ENCODE measurements at regions not wholly inside any gene's neighbourhood (a gene's known extent, or its start where the extent isn't known, plus 50 kb on each side); places are given as distances from the start of the nearest gene placed in this dataset.

GRCh38 chr5:93925321-93925720 is 183.9 kb upstream of the POU5F2 start (continued):
- TF ChIP-seq, protein P1, sequence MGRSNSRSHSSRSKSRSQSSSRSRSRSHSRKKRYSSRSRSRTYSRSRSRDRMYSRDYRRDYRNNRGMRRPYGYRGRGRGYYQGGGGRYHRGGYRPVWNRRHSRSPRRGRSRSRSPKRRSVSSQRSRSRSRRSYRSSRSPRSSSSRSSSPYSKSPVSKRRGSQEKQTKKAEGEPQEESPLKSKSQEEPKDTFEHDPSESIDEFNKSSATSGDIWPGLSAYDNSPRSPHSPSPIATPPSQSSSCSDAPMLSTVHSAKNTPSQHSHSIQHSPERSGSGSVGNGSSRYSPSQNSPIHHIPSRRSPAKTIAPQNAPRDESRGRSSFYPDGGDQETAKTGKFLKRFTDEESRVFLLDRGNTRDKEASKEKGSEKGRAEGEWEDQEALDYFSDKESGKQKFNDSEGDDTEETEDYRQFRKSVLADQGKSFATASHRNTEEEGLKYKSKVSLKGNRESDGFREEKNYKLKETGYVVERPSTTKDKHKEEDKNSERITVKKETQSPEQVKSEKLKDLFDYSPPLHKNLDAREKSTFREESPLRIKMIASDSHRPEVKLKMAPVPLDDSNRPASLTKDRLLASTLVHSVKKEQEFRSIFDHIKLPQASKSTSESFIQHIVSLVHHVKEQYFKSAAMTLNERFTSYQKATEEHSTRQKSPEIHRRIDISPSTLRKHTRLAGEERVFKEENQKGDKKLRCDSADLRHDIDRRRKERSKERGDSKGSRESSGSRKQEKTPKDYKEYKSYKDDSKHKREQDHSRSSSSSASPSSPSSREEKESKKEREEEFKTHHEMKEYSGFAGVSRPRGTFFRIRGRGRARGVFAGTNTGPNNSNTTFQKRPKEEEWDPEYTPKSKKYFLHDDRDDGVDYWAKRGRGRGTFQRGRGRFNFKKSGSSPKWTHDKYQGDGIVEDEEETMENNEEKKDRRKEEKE (IDR thresholded peaks at IDR 0.05), result no peak
- no peak for TF ChIP-seq EED (IDR thresholded peaks at IDR 0.05; ENCODE audit: low read depth)

GRCh38 chr5:93924628-93925027 is 183.2 kb upstream of the POU5F2 start:
- H3K4me2 ChIP-seq (ENCODE audit: control insufficient read depth, insufficient read depth), result no peak overlapping the region
- H3K36me3 ChIP-seq (ENCODE audit: control insufficient read depth in 2 of 2, insufficient read depth in 2 of 2, low read length in 1 of 2), result no peaks in the 10 kb centered on the region
- ChIA-PET POLR2A (no interaction called here), RAD21 (ENCODE audit: unreplicated experiment) (interaction anchor here (0.8 kb wide), 1 partner anchor 9 kb away, joined by 3 read pairs; no protein-coding TSS in a partner anchor), CTCF (interaction anchor here (1.1 to 1.2 kb wide), 2 partner anchors 9 to 26 kb away, joined by 3 to 4 read pairs; no protein-coding TSS in a partner anchor), SMC1A (ENCODE audit: uncharacterized antibody, unreplicated experiment) (interaction anchor here (0.9 to 1.8 kb wide), 2 partner anchors 9 to 15 kb away, joined by 3 to 5 read pairs; no protein-coding TSS in a partner anchor)
- no peak overlapping the region for H3K4me3 ChIP-seq
- FAIRE-seq (no peak), DNase-seq (ENCODE audit: low read depth, low spot score) (no peak), ATAC-seq (no peak)
- 94% methylated on average over 2 of the region's 2 CpGs for WGBS (ENCODE audit: insufficient coverage, insufficient replicate concordance, low lambda C conversion rate, missing lambda C conversion rate)
- H3K27me3 ChIP-seq (replicated peaks in 1 of 2; ENCODE audit: control insufficient read depth in 2 of 2, insufficient read depth in 2 of 2, low read length in 1 of 2), result no peaks in the 10 kb centered on the region
- no peaks in the 10 kb centered on the region for H4K20me1 ChIP-seq (ENCODE audit: control insufficient read depth, insufficient read depth)
- no peak overlapping the region for H2AFZ ChIP-seq (ENCODE audit: control insufficient read depth, low read depth, low read length)
- intact Hi-C loops (cut with micrococcal nuclease; ENCODE audit: unreplicated experiment) (no loop called here), in situ Hi-C loops (cut with MboI) (no loop called here)
- no peak overlapping the region for H3K27ac ChIP-seq (ENCODE audit: control insufficient read depth, insufficient read depth)
- H3K9me3 ChIP-seq (replicated peaks; ENCODE audit: control insufficient read depth, insufficient read depth, low read length), result no peaks in the 10 kb centered on the region; the same call in 2 of the 3 replicates
- H3K4me1 ChIP-seq (ENCODE audit: control insufficient read depth, insufficient read depth, low read length), result no peaks in the 10 kb centered on the region
- BruUV-seq (replicated peaks), result no TSS peak
- no peaks in the 10 kb centered on the region for H3K79me2 ChIP-seq (ENCODE audit: control insufficient read depth, insufficient read depth, low read length)
- H3K9ac ChIP-seq (ENCODE audit: control insufficient read depth, insufficient read depth, low read length), result no peak overlapping the region
- no peak for TF ChIP-seq GATAD2B (conservative IDR thresholded peaks at IDR 0.05; ENCODE audit: low read depth)
- TF ChIP-seq, protein P2, sequence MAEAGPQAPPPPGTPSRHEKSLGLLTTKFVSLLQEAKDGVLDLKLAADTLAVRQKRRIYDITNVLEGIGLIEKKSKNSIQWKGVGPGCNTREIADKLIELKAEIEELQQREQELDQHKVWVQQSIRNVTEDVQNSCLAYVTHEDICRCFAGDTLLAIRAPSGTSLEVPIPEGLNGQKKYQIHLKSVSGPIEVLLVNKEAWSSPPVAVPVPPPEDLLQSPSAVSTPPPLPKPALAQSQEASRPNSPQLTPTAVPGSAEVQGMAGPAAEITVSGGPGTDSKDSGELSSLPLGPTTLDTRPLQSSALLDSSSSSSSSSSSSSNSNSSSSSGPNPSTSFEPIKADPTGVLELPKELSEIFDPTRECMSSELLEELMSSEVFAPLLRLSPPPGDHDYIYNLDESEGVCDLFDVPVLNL (IDR thresholded peaks at IDR 0.05; ENCODE audit: low read depth, low read length), result no peak

All from GM12878 (cell line).